ENCODE measurements at regions not wholly inside any gene's neighbourhood (a gene's known extent, or its start where the extent isn't known, plus 50 kb on each side); places are given as distances from the start of the nearest gene placed in this dataset.

GRCh38 chr5:117255211-117256027, 680.8 kb upstream of the SEMA6A start:
- H3K27me3 ChIP-seq (replicated peaks in 1 of 7): no peaks in the 10 kb centered on the region
- no peak overlapping the region for H3K27ac ChIP-seq
- no peaks in the 10 kb centered on the region for H3K36me3 ChIP-seq
- H3K9me3 ChIP-seq: no peaks in the 10 kb centered on the region
- intact Hi-C loops (cut with DNase I; ENCODE audit: low total_unique reads): no loop called here
- DNase-seq: no peak
- H3K4me1 ChIP-seq: no peaks in the 10 kb centered on the region
- WGBS, 5 donors: 77 to 85% (median 84%) methylated on average over 10 of the region's 10 CpGs
- no peak overlapping the region for H3K4me3 ChIP-seq
- TF ChIP-seq POLR2A (IDR thresholded peaks at IDR 0.05) (no peak), POLR2AphosphoS5 (IDR thresholded peaks at IDR 0.05) (no peak)
- TF ChIP-seq, protein P1, sequence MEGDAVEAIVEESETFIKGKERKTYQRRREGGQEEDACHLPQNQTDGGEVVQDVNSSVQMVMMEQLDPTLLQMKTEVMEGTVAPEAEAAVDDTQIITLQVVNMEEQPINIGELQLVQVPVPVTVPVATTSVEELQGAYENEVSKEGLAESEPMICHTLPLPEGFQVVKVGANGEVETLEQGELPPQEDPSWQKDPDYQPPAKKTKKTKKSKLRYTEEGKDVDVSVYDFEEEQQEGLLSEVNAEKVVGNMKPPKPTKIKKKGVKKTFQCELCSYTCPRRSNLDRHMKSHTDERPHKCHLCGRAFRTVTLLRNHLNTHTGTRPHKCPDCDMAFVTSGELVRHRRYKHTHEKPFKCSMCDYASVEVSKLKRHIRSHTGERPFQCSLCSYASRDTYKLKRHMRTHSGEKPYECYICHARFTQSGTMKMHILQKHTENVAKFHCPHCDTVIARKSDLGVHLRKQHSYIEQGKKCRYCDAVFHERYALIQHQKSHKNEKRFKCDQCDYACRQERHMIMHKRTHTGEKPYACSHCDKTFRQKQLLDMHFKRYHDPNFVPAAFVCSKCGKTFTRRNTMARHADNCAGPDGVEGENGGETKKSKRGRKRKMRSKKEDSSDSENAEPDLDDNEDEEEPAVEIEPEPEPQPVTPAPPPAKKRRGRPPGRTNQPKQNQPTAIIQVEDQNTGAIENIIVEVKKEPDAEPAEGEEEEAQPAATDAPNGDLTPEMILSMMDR (IDR thresholded peaks at IDR 0.05 in 8 of 11, conservative IDR thresholded peaks at IDR 0.05 in 3 of 11): no peak

DNA sequence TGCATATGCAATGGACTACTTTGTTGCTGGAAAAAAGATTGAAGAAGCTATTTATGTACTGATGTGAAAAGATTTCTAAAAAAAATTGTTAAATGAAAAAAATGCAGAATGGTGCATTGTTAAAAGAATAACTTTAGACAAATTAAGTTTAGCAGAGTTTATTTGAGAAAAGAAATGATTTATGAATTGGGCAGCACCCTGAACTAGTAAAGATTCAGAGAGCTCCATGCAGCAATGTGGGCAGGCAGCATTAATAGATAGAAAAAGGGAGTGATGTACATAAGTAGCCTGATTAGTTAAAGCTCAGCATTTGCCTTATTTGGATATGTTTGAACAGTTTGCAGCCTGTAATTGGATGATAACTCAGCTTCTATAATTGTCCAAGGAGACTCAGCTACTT, 677.9 kb upstream of the SEMA6A start:
- Histone ChIP-seq H3K4me3 (no peak overlapping the region), H3K9me3 (no peaks in the 10 kb centered on the region), H3K36me3 (no peaks in the 10 kb centered on the region), H3K27ac (no peak overlapping the region), H3K4me1 (no peaks in the 10 kb centered on the region), H3K27me3 (replicated peaks in 1 of 7) (no peaks in the 10 kb centered on the region)
- intact Hi-C loops (cut with DNase I; ENCODE audit: low total_unique reads): no loop called here
- no peak for DNase-seq
- TF ChIP-seq POLR2A (IDR thresholded peaks at IDR 0.05) (no peak), POLR2AphosphoS5 (IDR thresholded peaks at IDR 0.05) (no peak)
- TF ChIP-seq, protein P1 (IDR thresholded peaks at IDR 0.05 in 8 of 11, conservative IDR thresholded peaks at IDR 0.05 in 3 of 11): no peak

DNA sequence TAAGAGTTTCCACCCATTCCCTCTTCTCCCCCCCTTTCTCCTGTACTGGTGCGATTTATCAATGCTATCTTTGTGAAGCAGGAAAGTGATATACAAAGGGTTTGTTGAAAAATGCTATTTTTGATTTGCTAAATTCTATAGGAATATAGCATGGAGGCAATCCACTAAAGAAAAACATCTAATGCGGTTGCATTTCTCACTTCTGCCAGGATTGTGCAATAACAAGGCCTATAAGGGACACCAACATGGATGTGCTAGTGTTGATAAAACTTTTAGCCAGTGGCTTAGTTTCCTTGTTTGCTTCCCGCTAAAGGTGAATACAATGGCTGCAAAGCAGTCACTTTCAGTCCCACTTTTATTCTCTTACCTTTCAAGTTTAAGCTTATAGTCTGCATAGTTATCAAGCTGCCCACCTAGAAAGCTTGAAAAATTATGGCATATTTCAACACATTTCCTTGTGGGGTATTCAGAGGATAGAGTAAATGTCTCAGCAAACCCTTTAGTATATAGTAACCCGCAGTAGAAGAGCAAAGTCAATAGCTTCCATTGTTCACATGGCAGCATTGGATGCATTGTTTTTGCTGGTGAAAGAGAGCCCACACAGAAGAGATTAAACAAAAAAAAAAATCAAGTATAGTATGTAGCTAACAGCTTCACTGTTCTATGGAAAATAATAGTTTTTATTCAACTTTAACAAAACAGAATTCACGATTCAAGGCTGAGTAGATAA, 674.6 kb upstream of the SEMA6A start:
- intact Hi-C loops (cut with DNase I; ENCODE audit: low total_unique reads): no loop called here
- H3K9me3 ChIP-seq: no peaks in the 10 kb centered on the region
- H3K4me3 ChIP-seq: no peak overlapping the region
- TF ChIP-seq, protein P1 (IDR thresholded peaks at IDR 0.05 in 8 of 11, conservative IDR thresholded peaks at IDR 0.05 in 3 of 11): no peak
- TF ChIP-seq POLR2AphosphoS5 (IDR thresholded peaks at IDR 0.05) (no peak), POLR2A (IDR thresholded peaks at IDR 0.05) (no peak)
- WGBS, 5 donors: 83 to 90% (median 85%) methylated on average over 5 of the region's 5 CpGs
- no peak for DNase-seq
- H3K36me3 ChIP-seq: no peaks in the 10 kb centered on the region
- H3K27me3 ChIP-seq (replicated peaks in 1 of 7): no peaks in the 10 kb centered on the region
- no peaks in the 10 kb centered on the region for H3K4me1 ChIP-seq
- H3K27ac ChIP-seq: no peak overlapping the region

GRCh38 chr5:117246424-117246823, 671.8 kb upstream of the SEMA6A start:
- DNase-seq: no peak
- Histone ChIP-seq H3K27ac (no peak overlapping the region), H3K36me3 (no peaks in the 10 kb centered on the region), H3K4me3 (no peak overlapping the region), H3K9me3 (peaks cover 0 to 7% (median under 1%) of the 10 kb centered on the region in 8 donors), H3K27me3 (replicated peaks in 1 of 7) (no peaks in the 10 kb centered on the region), H3K4me1 (no peaks in the 10 kb centered on the region)
- intact Hi-C loops (cut with DNase I; ENCODE audit: low total_unique reads): no loop called here
- TF ChIP-seq POLR2AphosphoS5 (IDR thresholded peaks at IDR 0.05): no peak
- no peak for TF ChIP-seq POLR2A (IDR thresholded peaks at IDR 0.05)

Data from spleen (tissue), 11 donors.